ENCODE measurements at regions not wholly inside any gene's neighbourhood (a gene's known extent, or its start where the extent isn't known, plus 50 kb on each side); places are given as distances from the start of the nearest gene placed in this dataset.
"Not testable (repeated sequence)": the region's sequence is repeated elsewhere in the genome, so short reads cannot be mapped to it uniquely, and the experiment has no call there.

GRCh38 chr14:44873536-44873935 lies 88.2 kb downstream of the KLHL28 start:
- DNase-seq (ENCODE audit: low read depth) = no peak

GRCh38 chr14:44866770-44867169 lies 95.0 kb downstream of the KLHL28 start:
- no peak for DNase-seq (ENCODE audit: low read depth)

- no peak for DNase-seq (ENCODE audit: low read depth)
Observed at GRCh38 chr14:44866322-44866721, 95.4 kb downstream of the KLHL28 start.

- no peak for DNase-seq (ENCODE audit: low read depth)
Observed at GRCh38 chr14:44863271-44863670, 98.5 kb downstream of the KLHL28 start.

- DNase-seq (ENCODE audit: low read depth) = no peak
Observed at GRCh38 chr14:44854114-44854513, 107.6 kb downstream of the KLHL28 start.

- DNase-seq (ENCODE audit: low read depth) = peak; percentile 13
Observed at GRCh38 chr14:44847526-44848309, 114.0 kb downstream of the KLHL28 start.

- DNase-seq (ENCODE audit: low read depth) = peak; percentile 9
Observed at GRCh38 chr14:44846232-44846824, 115.4 kb downstream of the KLHL28 start.

- DNase-seq (ENCODE audit: low read depth) = not testable (repeated sequence)
Observed at GRCh38 chr14:44835928-44836327, 125.8 kb downstream of the KLHL28 start.

GRCh38 chr14:44833376-44834060 lies 128.2 kb downstream of the KLHL28 start:
- DNase-seq (ENCODE audit: low read depth) = peak; percentile 68

GRCh38 chr14:44830371-44830770 lies 131.4 kb downstream of the KLHL28 start:
- DNase-seq (ENCODE audit: low read depth) = no peak

- DNase-seq (ENCODE audit: low read depth) = no peak
Observed at GRCh38 chr14:44829021-44829420, 132.7 kb downstream of the KLHL28 start.

GRCh38 chr14:44828023-44828422 lies 133.7 kb downstream of the KLHL28 start:
- no peak for DNase-seq (ENCODE audit: low read depth)

- no peak for DNase-seq (ENCODE audit: low read depth)
Observed at GRCh38 chr14:44820230-44820964, 141.3 kb downstream of the KLHL28 start.

GRCh38 chr14:44814196-44814595 lies 147.6 kb downstream of the KLHL28 start:
- no peak for DNase-seq (ENCODE audit: low read depth)

- no peak for DNase-seq (ENCODE audit: low read depth)
Observed at GRCh38 chr14:44812672-44813071, 149.1 kb downstream of the KLHL28 start.

GRCh38 chr14:44804391-44804790 lies 157.4 kb downstream of the KLHL28 start:
- no peak for DNase-seq (ENCODE audit: low read depth)

- DNase-seq (ENCODE audit: low read depth) = peak; percentile 63
Observed at GRCh38 chr14:44803239-44803905, 158.4 kb downstream of the KLHL28 start.

- no peak for DNase-seq (ENCODE audit: low read depth)
Observed at GRCh38 chr14:44798386-44799242, 163.1 kb downstream of the KLHL28 start.

- no peak for DNase-seq (ENCODE audit: low read depth)
Observed at GRCh38 chr14:44795725-44796124, 166.0 kb downstream of the KLHL28 start.

GRCh38 chr14:44791730-44792129 lies 170.0 kb downstream of the KLHL28 start:
- no peak for DNase-seq (ENCODE audit: low read depth)
